Inferior parietal cortex (tissue), 1 donor: ENCODE measurements at regions not wholly inside any gene's neighbourhood (a gene's known extent, or its start where the extent isn't known, plus 50 kb on each side); places are given as distances from the start of the nearest gene placed in this dataset.
A peak's percentile ranks its signal among the peaks of the same experiment; 100 is the strongest.

Experiments used
- DNase-seq: peaks from one replicate; pipeline ENCODE4 v3.0.0-alpha.2; 2016; ENCODE audit errors: extremely low spot score

- DNase-seq = no peak
Observed at GRCh38 chr1:221302357-221302756, 423.1 kb downstream of the HLX start.

- no peak for DNase-seq
Observed at GRCh38 chr1:221302810-221303209, 423.6 kb downstream of the HLX start.

GRCh38 chr1:221303623-221304022, 424.4 kb downstream of the HLX start:
- no peak for DNase-seq

GRCh38 chr1:221306239-221306638, 427.0 kb downstream of the HLX start:
- DNase-seq = no peak

GRCh38 chr1:221308534-221309511, 429.6 kb downstream of the HLX start:
- no peak for DNase-seq

GRCh38 chr1:221309723-221310122, 430.5 kb downstream of the HLX start:
- DNase-seq = no peak

GRCh38 chr1:221310180-221310579, 430.9 kb downstream of the HLX start:
- DNase-seq = no peak

- no peak for DNase-seq
Observed at GRCh38 chr1:221315330-221315729, 426.6 kb downstream of the DUSP10 start.

GRCh38 chr1:221316491-221317056, 425.3 kb downstream of the DUSP10 start:
- DNase-seq = no peak

- DNase-seq = no peak
Observed at GRCh38 chr1:221317537-221317936, 424.4 kb downstream of the DUSP10 start.

- no peak for DNase-seq
Observed at GRCh38 chr1:221327954-221328353, 413.9 kb downstream of the DUSP10 start.

GRCh38 chr1:221328371-221328770, 413.5 kb downstream of the DUSP10 start:
- DNase-seq = no peak

- no peak for DNase-seq
Observed at GRCh38 chr1:221331273-221332183, 410.4 kb downstream of the DUSP10 start.

- no peak for DNase-seq
Observed at GRCh38 chr1:221334062-221334461, 407.8 kb downstream of the DUSP10 start.

GRCh38 chr1:221335161-221336101, 406.5 kb downstream of the DUSP10 start:
- peak; percentile 64 for DNase-seq

- DNase-seq = peak; percentile 22
Observed at GRCh38 chr1:221336126-221336525, 405.8 kb downstream of the DUSP10 start.

GRCh38 chr1:221337106-221337505, 404.8 kb downstream of the DUSP10 start:
- no peak for DNase-seq

- no peak for DNase-seq
Observed at GRCh38 chr1:221343136-221343535, 398.8 kb downstream of the DUSP10 start.

GRCh38 chr1:221343607-221344006, 398.3 kb downstream of the DUSP10 start:
- no peak for DNase-seq

GRCh38 chr1:221344693-221345092, 397.2 kb downstream of the DUSP10 start:
- DNase-seq = no peak

- no peak for DNase-seq
Observed at GRCh38 chr1:221347706-221348105, 394.2 kb downstream of the DUSP10 start.
